ENCODE measurements at regions not wholly inside any gene's neighbourhood (a gene's known extent, or its start where the extent isn't known, plus 50 kb on each side); places are given as distances from the start of the nearest gene placed in this dataset.

DNA sequence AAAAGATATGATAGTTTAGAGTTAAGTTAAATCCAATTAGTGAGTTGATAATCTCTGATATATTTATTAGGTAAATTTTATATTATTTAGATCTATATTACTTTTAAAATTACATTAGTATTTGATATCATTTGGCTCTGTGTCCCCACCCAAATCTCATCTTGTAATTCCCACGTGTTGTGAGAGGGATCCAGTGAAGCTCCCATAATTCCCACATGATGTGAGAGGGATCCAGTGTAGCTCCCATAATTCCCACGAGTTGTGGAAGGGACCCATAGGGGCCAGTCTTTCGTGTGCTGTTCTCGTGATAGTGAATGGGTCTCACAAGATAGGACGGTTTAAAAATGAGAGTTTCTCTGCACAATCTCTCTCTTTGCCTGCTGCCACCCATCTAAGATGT, 1183.6 kb downstream of the NSUN3 start:
- TF ChIP-seq CTCF (conservative IDR thresholded peaks at IDR 0.05) (no peak), ZFX (IDR thresholded peaks at IDR 0.05) (no peak)

Data from C4-2B (cell line).